Stomach (tissue), 4 donors: ENCODE measurements at regions not wholly inside any gene's neighbourhood (a gene's known extent, or its start where the extent isn't known, plus 50 kb on each side); places are given as distances from the start of the nearest gene placed in this dataset.

Experiments used
- POLR2A ChIP-seq, 4 donors: fragments of 450-650 bp; IDR thresholded peaks; one replicate each; pipeline ENCODE4 v1.6.1; 2016; ENCODE audit warnings: antibody characterized with exemption in 4 of 4, control low read depth in 2 of 4, mild to moderate bottlenecking in 1 of 4, moderate library complexity in 1 of 4
- POLR2AphosphoS5 ChIP-seq, 3 donors: sonication (generic); formaldehyde crosslinking; IDR thresholded peaks; one replicate each; pipeline ENCODE4 v1.6.1; 2016; ENCODE audit warnings: antibody characterized with exemption in 3 of 3
- TF ChIP-seq, protein P1 (sequence below), 7 experiments: fragments of 450-650 bp in 4 of 7; fragments of 200-600 bp in 3 of 7; sonication (generic) in 3 of 7; IDR thresholded peaks; one replicate each; pipeline ENCODE4 v1.5.1; 2016 to 2019; ENCODE audit warnings: antibody characterized with exemption in 7 of 7, control low read depth in 2 of 7, mild to moderate bottlenecking in 1 of 7

DNA sequence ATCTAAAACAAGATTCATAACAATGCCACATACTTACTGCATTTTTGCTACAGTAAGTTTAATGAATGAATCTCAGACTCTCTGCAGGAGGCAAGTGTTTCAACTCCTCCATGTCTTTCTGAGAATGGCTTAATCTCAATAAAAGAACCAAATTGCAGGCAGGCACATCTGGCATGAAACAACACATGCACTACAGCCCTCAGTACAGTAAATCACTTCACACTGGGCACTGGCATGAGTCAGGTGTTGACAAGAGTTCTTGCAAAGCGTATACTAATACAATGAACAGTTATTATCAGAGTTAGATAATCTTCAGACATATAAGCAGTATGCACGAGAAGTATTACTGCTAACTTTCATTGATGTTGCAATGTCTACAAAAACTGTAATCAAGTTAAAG is 1386.8 kb downstream of the MRPL39 start:
- TF ChIP-seq, protein P1, sequence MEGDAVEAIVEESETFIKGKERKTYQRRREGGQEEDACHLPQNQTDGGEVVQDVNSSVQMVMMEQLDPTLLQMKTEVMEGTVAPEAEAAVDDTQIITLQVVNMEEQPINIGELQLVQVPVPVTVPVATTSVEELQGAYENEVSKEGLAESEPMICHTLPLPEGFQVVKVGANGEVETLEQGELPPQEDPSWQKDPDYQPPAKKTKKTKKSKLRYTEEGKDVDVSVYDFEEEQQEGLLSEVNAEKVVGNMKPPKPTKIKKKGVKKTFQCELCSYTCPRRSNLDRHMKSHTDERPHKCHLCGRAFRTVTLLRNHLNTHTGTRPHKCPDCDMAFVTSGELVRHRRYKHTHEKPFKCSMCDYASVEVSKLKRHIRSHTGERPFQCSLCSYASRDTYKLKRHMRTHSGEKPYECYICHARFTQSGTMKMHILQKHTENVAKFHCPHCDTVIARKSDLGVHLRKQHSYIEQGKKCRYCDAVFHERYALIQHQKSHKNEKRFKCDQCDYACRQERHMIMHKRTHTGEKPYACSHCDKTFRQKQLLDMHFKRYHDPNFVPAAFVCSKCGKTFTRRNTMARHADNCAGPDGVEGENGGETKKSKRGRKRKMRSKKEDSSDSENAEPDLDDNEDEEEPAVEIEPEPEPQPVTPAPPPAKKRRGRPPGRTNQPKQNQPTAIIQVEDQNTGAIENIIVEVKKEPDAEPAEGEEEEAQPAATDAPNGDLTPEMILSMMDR (IDR thresholded peaks at IDR 0.05): no peak
- TF ChIP-seq POLR2AphosphoS5 (IDR thresholded peaks at IDR 0.05) (no peak), POLR2A (IDR thresholded peaks at IDR 0.05) (no peak)
